PC-3 (cell line): ENCODE measurements at regions not wholly inside any gene's neighbourhood (a gene's known extent, or its start where the extent isn't known, plus 50 kb on each side); places are given as distances from the start of the nearest gene placed in this dataset.

ENCODE experiments used
- EZH2 ChIP-seq: fragments of 300-600 bp; sonication (generic); IDR thresholded peaks from one replicate; pipeline ENCODE4 v1.6.1; 2017; ENCODE audit warnings: antibody characterized with exemption, mild to moderate bottlenecking, low read length; ENCODE audit not compliant: unreplicated experiment
- EZH2phosphoT487 ChIP-seq: fragments of 300-600 bp; sonication (generic); IDR thresholded peaks from 2 replicates; pipeline ENCODE4 v1.6.1; 2018; ENCODE audit warnings: mild to moderate bottlenecking, antibody characterized with exemption, low read length, borderline replicate concordance
- TF ChIP-seq, protein P1 (sequence below): fragments of 300-600 bp; sonication (generic); conservative IDR thresholded peaks from 2 replicates; pipeline ENCODE4 v1.5.1; 2017; ENCODE audit warnings: antibody characterized with exemption, low read depth, mild to moderate bottlenecking, low read length

DNA sequence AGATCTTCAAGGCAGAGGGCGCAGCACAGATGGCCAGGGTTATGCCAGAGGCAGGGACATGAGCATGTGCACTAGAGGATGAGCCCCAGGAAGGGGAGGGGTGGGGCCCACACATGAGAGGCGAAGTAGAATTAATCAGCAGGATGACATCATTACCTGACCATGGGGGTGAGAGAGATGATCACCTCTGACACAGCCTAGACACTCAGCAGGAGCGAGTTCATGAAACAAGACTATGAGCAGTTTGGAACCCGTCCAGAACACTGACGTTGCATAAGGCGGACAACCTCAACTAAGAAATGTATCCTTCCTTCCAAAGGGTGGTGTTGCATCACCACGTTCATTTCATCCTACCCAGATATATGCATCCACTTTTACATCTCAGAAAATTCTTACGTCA is 446.7 kb upstream of the TENM3 start:
- TF ChIP-seq EZH2 (no peak), EZH2phosphoT487 (no peak)
- TF ChIP-seq, protein P1, sequence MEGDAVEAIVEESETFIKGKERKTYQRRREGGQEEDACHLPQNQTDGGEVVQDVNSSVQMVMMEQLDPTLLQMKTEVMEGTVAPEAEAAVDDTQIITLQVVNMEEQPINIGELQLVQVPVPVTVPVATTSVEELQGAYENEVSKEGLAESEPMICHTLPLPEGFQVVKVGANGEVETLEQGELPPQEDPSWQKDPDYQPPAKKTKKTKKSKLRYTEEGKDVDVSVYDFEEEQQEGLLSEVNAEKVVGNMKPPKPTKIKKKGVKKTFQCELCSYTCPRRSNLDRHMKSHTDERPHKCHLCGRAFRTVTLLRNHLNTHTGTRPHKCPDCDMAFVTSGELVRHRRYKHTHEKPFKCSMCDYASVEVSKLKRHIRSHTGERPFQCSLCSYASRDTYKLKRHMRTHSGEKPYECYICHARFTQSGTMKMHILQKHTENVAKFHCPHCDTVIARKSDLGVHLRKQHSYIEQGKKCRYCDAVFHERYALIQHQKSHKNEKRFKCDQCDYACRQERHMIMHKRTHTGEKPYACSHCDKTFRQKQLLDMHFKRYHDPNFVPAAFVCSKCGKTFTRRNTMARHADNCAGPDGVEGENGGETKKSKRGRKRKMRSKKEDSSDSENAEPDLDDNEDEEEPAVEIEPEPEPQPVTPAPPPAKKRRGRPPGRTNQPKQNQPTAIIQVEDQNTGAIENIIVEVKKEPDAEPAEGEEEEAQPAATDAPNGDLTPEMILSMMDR = no peak
